GM21381 (cell line): ENCODE measurements at regions not wholly inside any gene's neighbourhood (a gene's known extent, or its start where the extent isn't known, plus 50 kb on each side); places are given as distances from the start of the nearest gene placed in this dataset.

ENCODE experiments used
- ATAC-seq: cut with Tn5 transposase; IDR thresholded peaks from one replicate; pipeline ENCODE4 v1.9.1; 2021; ENCODE audit warnings: mild to moderate bottlenecking, moderate library complexity; ENCODE audit not compliant: unreplicated experiment

GRCh38 chr11:31865606-31866300, 54.6 kb upstream of the PAX6 start:
- no peak for ATAC-seq

- no peak for ATAC-seq
Observed at GRCh38 chr11:31863170-31863832, 52.2 kb upstream of the PAX6 start.

GRCh38 chr11:31861011-31861410, 49.9 kb upstream of the PAX6 start:
- ATAC-seq: no peak
